ENCODE measurements at regions not wholly inside any gene's neighbourhood (a gene's known extent, or its start where the extent isn't known, plus 50 kb on each side); places are given as distances from the start of the nearest gene placed in this dataset.

- Histone ChIP-seq H3K4me3 (no peak overlapping the region), H3K9me3 (no peaks in the 10 kb centered on the region), H3K27ac (no peak overlapping the region), H3K27me3 (replicated peaks in 1 of 7) (peaks cover 0 to 31% (median 0%) of the 10 kb centered on the region in 7 donors), H3K4me1 (no peaks in the 10 kb centered on the region), H3K36me3 (no peaks in the 10 kb centered on the region)
- TF ChIP-seq POLR2A (IDR thresholded peaks at IDR 0.05) (no peak), POLR2AphosphoS5 (IDR thresholded peaks at IDR 0.05) (no peak)
- TF ChIP-seq, protein P1, sequence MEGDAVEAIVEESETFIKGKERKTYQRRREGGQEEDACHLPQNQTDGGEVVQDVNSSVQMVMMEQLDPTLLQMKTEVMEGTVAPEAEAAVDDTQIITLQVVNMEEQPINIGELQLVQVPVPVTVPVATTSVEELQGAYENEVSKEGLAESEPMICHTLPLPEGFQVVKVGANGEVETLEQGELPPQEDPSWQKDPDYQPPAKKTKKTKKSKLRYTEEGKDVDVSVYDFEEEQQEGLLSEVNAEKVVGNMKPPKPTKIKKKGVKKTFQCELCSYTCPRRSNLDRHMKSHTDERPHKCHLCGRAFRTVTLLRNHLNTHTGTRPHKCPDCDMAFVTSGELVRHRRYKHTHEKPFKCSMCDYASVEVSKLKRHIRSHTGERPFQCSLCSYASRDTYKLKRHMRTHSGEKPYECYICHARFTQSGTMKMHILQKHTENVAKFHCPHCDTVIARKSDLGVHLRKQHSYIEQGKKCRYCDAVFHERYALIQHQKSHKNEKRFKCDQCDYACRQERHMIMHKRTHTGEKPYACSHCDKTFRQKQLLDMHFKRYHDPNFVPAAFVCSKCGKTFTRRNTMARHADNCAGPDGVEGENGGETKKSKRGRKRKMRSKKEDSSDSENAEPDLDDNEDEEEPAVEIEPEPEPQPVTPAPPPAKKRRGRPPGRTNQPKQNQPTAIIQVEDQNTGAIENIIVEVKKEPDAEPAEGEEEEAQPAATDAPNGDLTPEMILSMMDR (IDR thresholded peaks at IDR 0.05 in 8 of 11, conservative IDR thresholded peaks at IDR 0.05 in 3 of 11), result no peak
- 83 to 94% (median 88%) methylated on average over 4 of the region's 4 CpGs for WGBS, 5 donors
- DNase-seq, result peak; percentile 19
- intact Hi-C loops (cut with DNase I; ENCODE audit: low total_unique reads), result no loop called here
Measured at GRCh38 chr20:57897891-57898290, 188.1 kb upstream of the PMEPA1 start.

- no peak overlapping the region for H3K4me3 ChIP-seq
- intact Hi-C loops (cut with DNase I; ENCODE audit: low total_unique reads), result no loop called here
- no peaks in the 10 kb centered on the region for H3K9me3 ChIP-seq
- no peak for TF ChIP-seq POLR2A (IDR thresholded peaks at IDR 0.05)
- TF ChIP-seq, protein P1 (IDR thresholded peaks at IDR 0.05 in 8 of 11, conservative IDR thresholded peaks at IDR 0.05 in 3 of 11), result no peak
- no peak for TF ChIP-seq POLR2AphosphoS5 (IDR thresholded peaks at IDR 0.05)
- DNase-seq, result peak; percentile 53
- no peak overlapping the region for H3K27ac ChIP-seq
- no peaks in the 10 kb centered on the region for H3K4me1 ChIP-seq
- H3K36me3 ChIP-seq, result no peaks in the 10 kb centered on the region
- peaks cover 0 to 37% (median 0%) of the 10 kb centered on the region in 7 donors for H3K27me3 ChIP-seq (replicated peaks in 1 of 7)
- 76 to 83% (median 79%) methylated on average over 15 to 18 of the region's 18 CpGs for WGBS, 5 donors
Measured at GRCh38 chr20:57897156-57897874, 187.5 kb upstream of the PMEPA1 start.

DNA sequence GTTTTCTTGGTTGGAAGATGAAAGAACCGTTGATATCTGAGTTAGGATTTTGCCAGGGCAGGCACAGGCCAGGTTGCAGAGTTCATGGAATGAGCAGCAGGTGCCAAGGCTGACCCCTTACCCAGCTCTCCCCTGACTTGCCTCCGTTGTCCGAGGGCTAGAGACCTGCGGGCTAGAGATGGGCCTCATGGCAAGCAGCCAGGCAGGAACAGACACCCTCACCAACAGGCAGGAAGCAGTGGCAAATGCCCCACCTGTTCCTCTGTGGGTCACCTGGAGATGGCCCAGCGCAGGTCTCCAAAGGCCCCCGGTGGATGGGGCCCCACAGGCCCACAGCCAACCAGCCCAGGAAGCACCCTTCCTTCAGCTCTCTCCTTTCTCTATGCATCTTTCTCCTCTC lies 186.7 kb upstream of the PMEPA1 start:
- Histone ChIP-seq H3K4me3 (no peak overlapping the region), H3K36me3 (no peaks in the 10 kb centered on the region), H3K27me3 (replicated peaks in 1 of 7) (peaks cover 0 to 32% (median 0%) of the 10 kb centered on the region in 7 donors), H3K4me1 (no peaks in the 10 kb centered on the region), H3K27ac (no peak overlapping the region), H3K9me3 (no peaks in the 10 kb centered on the region)
- DNase-seq, result peak; percentile 42
- TF ChIP-seq, protein P1 (IDR thresholded peaks at IDR 0.05 in 8 of 11, conservative IDR thresholded peaks at IDR 0.05 in 3 of 11), result no peak
- TF ChIP-seq POLR2AphosphoS5 (IDR thresholded peaks at IDR 0.05) (no peak), POLR2A (IDR thresholded peaks at IDR 0.05) (no peak)
- intact Hi-C loops (cut with DNase I; ENCODE audit: low total_unique reads), result no loop called here
- WGBS, 5 donors, result 65 to 82% (median 78%) methylated on average over 4 to 6 of the region's 6 CpGs

DNA sequence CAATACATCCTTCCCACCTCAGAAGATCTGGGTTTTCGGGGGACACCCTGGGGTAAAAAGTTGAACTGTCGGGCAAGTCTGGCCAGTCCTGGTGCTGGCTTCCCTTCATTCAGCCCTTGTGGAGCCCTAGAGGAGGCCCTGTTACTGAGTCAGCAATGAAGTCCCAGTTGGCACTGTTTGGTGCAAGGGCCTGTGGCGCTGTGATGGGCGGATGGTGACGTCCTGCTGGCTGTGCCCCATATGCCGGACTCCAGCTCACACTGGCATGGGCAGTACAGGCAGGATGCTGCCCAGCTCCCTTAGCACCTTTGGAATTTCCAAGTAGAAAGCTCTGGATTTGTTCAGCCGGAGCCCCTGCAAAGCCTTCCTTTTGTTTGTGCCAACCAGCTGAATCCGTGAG lies 186.2 kb upstream of the PMEPA1 start:
- H3K27ac ChIP-seq, result no peak overlapping the region
- H3K4me3 ChIP-seq, result no peak overlapping the region
- H3K36me3 ChIP-seq, result no peaks in the 10 kb centered on the region
- H3K27me3 ChIP-seq (replicated peaks in 1 of 7), result peaks cover 0 to 35% (median 0%) of the 10 kb centered on the region in 7 donors
- TF ChIP-seq POLR2A (IDR thresholded peaks at IDR 0.05) (no peak), POLR2AphosphoS5 (IDR thresholded peaks at IDR 0.05) (no peak)
- TF ChIP-seq, protein P1 (IDR thresholded peaks at IDR 0.05 in 8 of 11, conservative IDR thresholded peaks at IDR 0.05 in 3 of 11), result no peak
- 88 to 95% (median 94%) methylated on average over 4 to 8 of the region's 8 CpGs for WGBS, 5 donors
- H3K4me1 ChIP-seq, result no peaks in the 10 kb centered on the region
- intact Hi-C loops (cut with DNase I; ENCODE audit: low total_unique reads), result no loop called here
- H3K9me3 ChIP-seq, result no peaks in the 10 kb centered on the region
- peak; percentile 45 for DNase-seq
